NB4 (cell line): ENCODE measurements at regions not wholly inside any gene's neighbourhood (a gene's known extent, or its start where the extent isn't known, plus 50 kb on each side); places are given as distances from the start of the nearest gene placed in this dataset.

Experiments used
- MYC ChIP-seq: IDR thresholded peaks from 2 replicates; pipeline ENCODE4 v1.6.1; 2011; ENCODE audit warnings: low read depth, low read length
- POLR2A ChIP-seq: IDR thresholded peaks from 2 replicates; pipeline ENCODE4 v1.6.1; 2011; ENCODE audit warnings: mild to moderate bottlenecking; ENCODE audit not compliant: insufficient read length; ENCODE audit errors: extremely low read depth
- TF ChIP-seq, protein P1 (sequence below): IDR thresholded peaks from one replicate; pipeline ENCODE4 v1.5.1; 2012; ENCODE audit warnings: low read depth, low read length

DNA sequence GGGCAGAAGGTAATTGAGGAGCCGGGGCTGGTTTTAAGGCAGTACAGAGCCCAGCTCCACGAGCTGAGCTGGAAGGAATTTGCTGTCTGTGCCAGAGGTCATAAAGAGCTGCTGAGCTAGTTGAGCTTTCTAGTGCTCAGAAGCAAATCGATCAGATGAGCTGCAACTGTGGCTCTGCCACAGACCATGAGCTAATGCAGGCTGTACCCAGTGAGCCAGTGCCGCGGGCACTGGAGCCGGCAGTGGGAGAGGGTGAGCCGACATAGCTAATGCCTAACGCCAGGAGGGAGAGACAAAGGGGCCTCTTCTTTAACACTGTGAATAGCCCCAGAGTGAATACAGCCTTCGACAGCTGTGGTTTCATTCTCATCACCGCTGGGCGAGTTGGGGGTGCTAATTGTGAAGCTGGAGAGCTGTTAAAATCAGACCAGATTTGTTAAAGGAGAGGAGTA lies 410.1 kb upstream of the TCF4 start:
- no peak for TF ChIP-seq POLR2A
- TF ChIP-seq, protein P1, sequence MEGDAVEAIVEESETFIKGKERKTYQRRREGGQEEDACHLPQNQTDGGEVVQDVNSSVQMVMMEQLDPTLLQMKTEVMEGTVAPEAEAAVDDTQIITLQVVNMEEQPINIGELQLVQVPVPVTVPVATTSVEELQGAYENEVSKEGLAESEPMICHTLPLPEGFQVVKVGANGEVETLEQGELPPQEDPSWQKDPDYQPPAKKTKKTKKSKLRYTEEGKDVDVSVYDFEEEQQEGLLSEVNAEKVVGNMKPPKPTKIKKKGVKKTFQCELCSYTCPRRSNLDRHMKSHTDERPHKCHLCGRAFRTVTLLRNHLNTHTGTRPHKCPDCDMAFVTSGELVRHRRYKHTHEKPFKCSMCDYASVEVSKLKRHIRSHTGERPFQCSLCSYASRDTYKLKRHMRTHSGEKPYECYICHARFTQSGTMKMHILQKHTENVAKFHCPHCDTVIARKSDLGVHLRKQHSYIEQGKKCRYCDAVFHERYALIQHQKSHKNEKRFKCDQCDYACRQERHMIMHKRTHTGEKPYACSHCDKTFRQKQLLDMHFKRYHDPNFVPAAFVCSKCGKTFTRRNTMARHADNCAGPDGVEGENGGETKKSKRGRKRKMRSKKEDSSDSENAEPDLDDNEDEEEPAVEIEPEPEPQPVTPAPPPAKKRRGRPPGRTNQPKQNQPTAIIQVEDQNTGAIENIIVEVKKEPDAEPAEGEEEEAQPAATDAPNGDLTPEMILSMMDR: no peak
- no peak for TF ChIP-seq MYC
